SK-N-SH (cell line): ENCODE measurements at regions not wholly inside any gene's neighbourhood (a gene's known extent, or its start where the extent isn't known, plus 50 kb on each side); places are given as distances from the start of the nearest gene placed in this dataset.

Source experiments
- EP300 ChIP-seq, 2 experiments: IDR thresholded peaks; 2 replicates each; pipeline versions ENCODE4 v1.4.0 to v1.6.1; 2012; ENCODE audit warnings: borderline replicate concordance in 1 of 2, low read depth in 1 of 2, low read length in 1 of 2
- FOXM1 ChIP-seq: IDR thresholded peaks from 2 replicates; pipeline ENCODE4 v1.4.0; 2012; ENCODE audit warnings: low read depth, mild to moderate bottlenecking
- GABPA ChIP-seq: IDR thresholded peaks from 2 replicates; pipeline ENCODE4 v1.4.0; 2012; ENCODE audit warnings: low read depth, mild to moderate bottlenecking
- MXI1 ChIP-seq: IDR thresholded peaks from 2 replicates; pipeline ENCODE4 v1.6.1; 2012; ENCODE audit warnings: mild to moderate bottlenecking, low read depth, low read length, improper control_type of control experiment
- TAF1 ChIP-seq: IDR thresholded peaks from 2 replicates; pipeline ENCODE4 v1.6.1; 2012; ENCODE audit warnings: low read depth, mild to moderate bottlenecking, low read length, moderate library complexity, borderline replicate concordance
- YY1 ChIP-seq: IDR thresholded peaks from 2 replicates; pipeline ENCODE4 v1.4.0; 2012; ENCODE audit warnings: low read depth, mild to moderate bottlenecking
- TF ChIP-seq, protein P1 (sequence below): fragments of 200-600 bp; sonication (generic); IDR thresholded peaks from 2 replicates; pipeline ENCODE4 v1.6.1; 2017; ENCODE audit warnings: antibody characterized with exemption, mild to moderate bottlenecking, moderate library complexity
- TF ChIP-seq, protein P2 (sequence below): IDR thresholded peaks from 2 replicates; pipeline ENCODE4; 2012

DNA sequence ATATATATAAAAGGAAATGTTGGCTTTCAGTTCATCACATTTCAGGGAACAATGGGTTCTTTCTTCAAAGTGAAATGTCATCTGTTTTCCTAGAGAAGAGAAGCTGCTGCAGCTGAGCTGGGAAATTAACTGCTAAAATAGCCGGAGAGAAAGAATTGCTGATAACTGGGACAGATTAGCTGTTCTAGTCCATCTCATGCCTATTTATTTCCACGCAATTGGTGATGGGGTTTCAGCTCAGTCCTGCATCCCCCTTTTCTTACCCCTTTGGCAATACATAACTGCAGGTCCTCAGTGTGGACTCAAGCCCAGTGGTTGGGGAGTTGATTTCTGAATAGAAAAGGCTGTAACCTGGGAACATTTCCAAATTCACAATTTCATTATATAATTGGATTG lies 436.9 kb upstream of the TMEM132C start:
- no peak for TF ChIP-seq FOXM1
- TF ChIP-seq, protein P1, sequence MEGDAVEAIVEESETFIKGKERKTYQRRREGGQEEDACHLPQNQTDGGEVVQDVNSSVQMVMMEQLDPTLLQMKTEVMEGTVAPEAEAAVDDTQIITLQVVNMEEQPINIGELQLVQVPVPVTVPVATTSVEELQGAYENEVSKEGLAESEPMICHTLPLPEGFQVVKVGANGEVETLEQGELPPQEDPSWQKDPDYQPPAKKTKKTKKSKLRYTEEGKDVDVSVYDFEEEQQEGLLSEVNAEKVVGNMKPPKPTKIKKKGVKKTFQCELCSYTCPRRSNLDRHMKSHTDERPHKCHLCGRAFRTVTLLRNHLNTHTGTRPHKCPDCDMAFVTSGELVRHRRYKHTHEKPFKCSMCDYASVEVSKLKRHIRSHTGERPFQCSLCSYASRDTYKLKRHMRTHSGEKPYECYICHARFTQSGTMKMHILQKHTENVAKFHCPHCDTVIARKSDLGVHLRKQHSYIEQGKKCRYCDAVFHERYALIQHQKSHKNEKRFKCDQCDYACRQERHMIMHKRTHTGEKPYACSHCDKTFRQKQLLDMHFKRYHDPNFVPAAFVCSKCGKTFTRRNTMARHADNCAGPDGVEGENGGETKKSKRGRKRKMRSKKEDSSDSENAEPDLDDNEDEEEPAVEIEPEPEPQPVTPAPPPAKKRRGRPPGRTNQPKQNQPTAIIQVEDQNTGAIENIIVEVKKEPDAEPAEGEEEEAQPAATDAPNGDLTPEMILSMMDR: no peak
- TF ChIP-seq, protein P2, sequence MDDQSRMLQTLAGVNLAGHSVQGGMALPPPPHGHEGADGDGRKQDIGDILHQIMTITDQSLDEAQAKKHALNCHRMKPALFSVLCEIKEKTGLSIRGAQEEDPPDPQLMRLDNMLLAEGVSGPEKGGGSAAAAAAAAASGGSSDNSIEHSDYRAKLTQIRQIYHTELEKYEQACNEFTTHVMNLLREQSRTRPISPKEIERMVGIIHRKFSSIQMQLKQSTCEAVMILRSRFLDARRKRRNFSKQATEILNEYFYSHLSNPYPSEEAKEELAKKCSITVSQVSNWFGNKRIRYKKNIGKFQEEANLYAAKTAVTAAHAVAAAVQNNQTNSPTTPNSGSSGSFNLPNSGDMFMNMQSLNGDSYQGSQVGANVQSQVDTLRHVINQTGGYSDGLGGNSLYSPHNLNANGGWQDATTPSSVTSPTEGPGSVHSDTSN: no peak
- no peak for TF ChIP-seq EP300 (IDR thresholded peaks at IDR 0.05; ENCODE audit: borderline replicate concordance in 1 of 2, low read depth in 1 of 2, low read length in 1 of 2)
- TF ChIP-seq GABPA: no peak
- no peak for TF ChIP-seq MXI1
- no peak for TF ChIP-seq TAF1
- no peak for TF ChIP-seq YY1
